ENCODE measurements at regions not wholly inside any gene's neighbourhood (a gene's known extent, or its start where the extent isn't known, plus 50 kb on each side); places are given as distances from the start of the nearest gene placed in this dataset.

- no peak for DNase-seq (ENCODE audit: low read depth)
Observed at GRCh38 chr1:221366495-221367110, 375.3 kb downstream of the DUSP10 start.

GRCh38 chr1:221371705-221372104 lies 370.2 kb downstream of the DUSP10 start:
- DNase-seq (ENCODE audit: low read depth): no peak

GRCh38 chr1:221373795-221374194 lies 368.1 kb downstream of the DUSP10 start:
- DNase-seq (ENCODE audit: low read depth): no peak

- DNase-seq (ENCODE audit: low read depth): no peak
Observed at GRCh38 chr1:221376286-221376685, 365.6 kb downstream of the DUSP10 start.

- DNase-seq (ENCODE audit: low read depth): no peak
Observed at GRCh38 chr1:221381910-221382623, 359.8 kb downstream of the DUSP10 start.

- no peak for DNase-seq (ENCODE audit: low read depth)
Observed at GRCh38 chr1:221392453-221392852, 349.4 kb downstream of the DUSP10 start.

GRCh38 chr1:221394011-221394544 lies 347.8 kb downstream of the DUSP10 start:
- DNase-seq (ENCODE audit: low read depth): no peak

GRCh38 chr1:221396526-221396925 lies 345.4 kb downstream of the DUSP10 start:
- no peak for DNase-seq (ENCODE audit: low read depth)

- no peak for DNase-seq (ENCODE audit: low read depth)
Observed at GRCh38 chr1:221397141-221397540, 344.7 kb downstream of the DUSP10 start.

- no peak for DNase-seq (ENCODE audit: low read depth)
Observed at GRCh38 chr1:221397606-221398005, 344.3 kb downstream of the DUSP10 start.

GRCh38 chr1:221405146-221405545 lies 336.7 kb downstream of the DUSP10 start:
- DNase-seq (ENCODE audit: low read depth): no peak

- DNase-seq (ENCODE audit: low read depth): no peak
Observed at GRCh38 chr1:221408117-221408803, 333.6 kb downstream of the DUSP10 start.

- DNase-seq (ENCODE audit: low read depth): no peak
Observed at GRCh38 chr1:221411283-221411682, 330.6 kb downstream of the DUSP10 start.

- no peak for DNase-seq (ENCODE audit: low read depth)
Observed at GRCh38 chr1:221414772-221415539, 326.9 kb downstream of the DUSP10 start.

- DNase-seq (ENCODE audit: low read depth): no peak
Observed at GRCh38 chr1:221415651-221416050, 326.2 kb downstream of the DUSP10 start.

GRCh38 chr1:221416142-221416541 lies 325.7 kb downstream of the DUSP10 start:
- DNase-seq (ENCODE audit: low read depth): no peak

GRCh38 chr1:221416723-221417122 lies 325.2 kb downstream of the DUSP10 start:
- no peak for DNase-seq (ENCODE audit: low read depth)

GRCh38 chr1:221418346-221418745 lies 323.5 kb downstream of the DUSP10 start:
- DNase-seq (ENCODE audit: low read depth): no peak

- DNase-seq (ENCODE audit: low read depth): no peak
Observed at GRCh38 chr1:221419513-221420095, 322.3 kb downstream of the DUSP10 start.

GRCh38 chr1:221429264-221429663 lies 312.6 kb downstream of the DUSP10 start:
- DNase-seq (ENCODE audit: low read depth): no peak

GRCh38 chr1:221430152-221430960 lies 311.5 kb downstream of the DUSP10 start:
- DNase-seq (ENCODE audit: low read depth): no peak

Data from stimulated activated CD8-positive, alpha-beta memory T cell treated with anti-CD3 and anti-CD28 coated beads, Interleukin-4, amount 100 ng/mL, for 24 hours (primary cell).